NCI-H1694 treated with DMSO at 0.1 percent for 48 hours (cell line): ENCODE measurements at regions not wholly inside any gene's neighbourhood (a gene's known extent, or its start where the extent isn't known, plus 50 kb on each side); places are given as distances from the start of the nearest gene placed in this dataset.
A peak's percentile ranks its signal among the peaks of the same experiment; 100 is the strongest.

Experiments
- DNase-seq: peaks from one replicate; lab custom pipeline; 2025; lab: John Stamatoyannopoulos, UW

GRCh38 chr21:27424601-27425000 is 457.7 kb upstream of the ADAMTS5 start:
- no peak for DNase-seq

- no peak for DNase-seq
Measured at GRCh38 chr21:27423906-27424595, 457.2 kb upstream of the ADAMTS5 start.

GRCh38 chr21:27423038-27423437 is 456.1 kb upstream of the ADAMTS5 start:
- no peak for DNase-seq

- DNase-seq: no peak
Measured at GRCh38 chr21:27422435-27422834, 455.5 kb upstream of the ADAMTS5 start.

- DNase-seq: no peak
Measured at GRCh38 chr21:27421654-27422053, 454.8 kb upstream of the ADAMTS5 start.

- no peak for DNase-seq
Measured at GRCh38 chr21:27419153-27419552, 452.3 kb upstream of the ADAMTS5 start.

GRCh38 chr21:27418346-27418745 is 451.5 kb upstream of the ADAMTS5 start:
- no peak for DNase-seq

- no peak for DNase-seq
Measured at GRCh38 chr21:27412530-27412929, 445.6 kb upstream of the ADAMTS5 start.

GRCh38 chr21:27408826-27409225 is 441.9 kb upstream of the ADAMTS5 start:
- no peak for DNase-seq

- no peak for DNase-seq
Measured at GRCh38 chr21:27407271-27407670, 440.4 kb upstream of the ADAMTS5 start.

- no peak for DNase-seq
Measured at GRCh38 chr21:27406300-27407009, 439.6 kb upstream of the ADAMTS5 start.

- no peak for DNase-seq
Measured at GRCh38 chr21:27403011-27403410, 436.1 kb upstream of the ADAMTS5 start.

GRCh38 chr21:27400045-27400444 is 433.2 kb upstream of the ADAMTS5 start:
- no peak for DNase-seq

- DNase-seq: no peak
Measured at GRCh38 chr21:27397578-27397977, 430.7 kb upstream of the ADAMTS5 start.

GRCh38 chr21:27393726-27394125 is 426.8 kb upstream of the ADAMTS5 start:
- DNase-seq: no peak

- no peak for DNase-seq
Measured at GRCh38 chr21:27391990-27392389, 425.1 kb upstream of the ADAMTS5 start.

- no peak for DNase-seq
Measured at GRCh38 chr21:27390384-27390783, 423.5 kb upstream of the ADAMTS5 start.

- DNase-seq: no peak
Measured at GRCh38 chr21:27388825-27389224, 421.9 kb upstream of the ADAMTS5 start.

- peak; percentile 83 for DNase-seq
Measured at GRCh38 chr21:27382404-27382803, 415.5 kb upstream of the ADAMTS5 start.

- no peak for DNase-seq
Measured at GRCh38 chr21:27380303-27380702, 413.4 kb upstream of the ADAMTS5 start.

GRCh38 chr21:27379354-27379753 is 412.5 kb upstream of the ADAMTS5 start:
- DNase-seq: no peak

- no peak for DNase-seq
Measured at GRCh38 chr21:27372381-27372780, 405.5 kb upstream of the ADAMTS5 start.

GRCh38 chr21:27371975-27372331 is 405.1 kb upstream of the ADAMTS5 start:
- DNase-seq: no peak
